GM18951 (cell line): ENCODE measurements at regions not wholly inside any gene's neighbourhood (a gene's known extent, or its start where the extent isn't known, plus 50 kb on each side); places are given as distances from the start of the nearest gene placed in this dataset.

ENCODE experiments used
- POLR2A ChIP-seq: IDR thresholded peaks from 4 replicates; pipeline ENCODE4 v1.6.1; 2011; ENCODE audit warnings: mild to moderate bottlenecking; ENCODE audit not compliant: insufficient read length, insufficient read depth; ENCODE audit errors: extremely low read depth
- in situ Hi-C: fragments of 300-500 bp; cut with MboI; formaldehyde crosslinking; loops from one replicate; pipeline ENCODE4 v1.12.0; 2022; ENCODE audit warnings: low sequenced_read_pairs, mixed read lengths, inconsistent platforms; ENCODE audit not compliant: unreplicated experiment

DNA sequence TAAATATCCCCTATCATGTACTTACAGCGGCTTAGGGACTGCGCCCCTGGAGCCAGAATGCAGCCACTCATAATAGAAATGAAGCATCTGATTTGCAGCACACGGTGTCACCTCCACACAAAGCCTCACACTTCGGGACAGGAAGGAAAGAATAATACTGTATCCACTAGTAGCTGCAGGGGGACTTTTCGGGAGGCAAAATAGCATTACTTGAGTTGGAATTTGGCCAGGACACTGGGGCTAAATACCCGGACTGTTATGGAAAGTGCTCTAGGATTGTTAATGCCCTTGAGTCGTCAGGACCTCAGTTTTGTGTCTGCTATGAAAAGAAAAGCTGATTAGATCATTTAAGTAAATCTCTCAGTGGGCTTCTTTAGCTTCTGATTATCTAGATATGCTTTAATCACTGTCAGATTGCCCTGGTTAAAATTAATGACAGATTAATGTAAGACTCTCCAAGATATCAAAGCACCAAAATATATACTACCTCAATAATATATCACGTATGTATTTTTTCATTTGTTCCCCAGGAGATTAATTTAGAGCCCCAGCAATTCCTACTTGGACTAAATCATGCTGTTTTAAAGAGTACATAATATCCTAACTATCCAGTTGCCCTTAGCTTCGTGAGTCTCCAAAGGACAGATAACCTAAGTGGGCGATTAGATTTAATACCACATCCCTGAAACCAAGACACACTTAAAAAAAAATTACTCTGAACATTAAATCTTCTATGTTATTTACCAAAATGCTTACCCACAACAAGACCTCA is 173.0 kb upstream of the NEBL start:
- in situ Hi-C loops, result no loop called here
- no peak for TF ChIP-seq POLR2A

GRCh38 chr10:21069278-21069677 is 172.2 kb upstream of the NEBL start:
- in situ Hi-C loops, result no loop called here
- no peak for TF ChIP-seq POLR2A

DNA sequence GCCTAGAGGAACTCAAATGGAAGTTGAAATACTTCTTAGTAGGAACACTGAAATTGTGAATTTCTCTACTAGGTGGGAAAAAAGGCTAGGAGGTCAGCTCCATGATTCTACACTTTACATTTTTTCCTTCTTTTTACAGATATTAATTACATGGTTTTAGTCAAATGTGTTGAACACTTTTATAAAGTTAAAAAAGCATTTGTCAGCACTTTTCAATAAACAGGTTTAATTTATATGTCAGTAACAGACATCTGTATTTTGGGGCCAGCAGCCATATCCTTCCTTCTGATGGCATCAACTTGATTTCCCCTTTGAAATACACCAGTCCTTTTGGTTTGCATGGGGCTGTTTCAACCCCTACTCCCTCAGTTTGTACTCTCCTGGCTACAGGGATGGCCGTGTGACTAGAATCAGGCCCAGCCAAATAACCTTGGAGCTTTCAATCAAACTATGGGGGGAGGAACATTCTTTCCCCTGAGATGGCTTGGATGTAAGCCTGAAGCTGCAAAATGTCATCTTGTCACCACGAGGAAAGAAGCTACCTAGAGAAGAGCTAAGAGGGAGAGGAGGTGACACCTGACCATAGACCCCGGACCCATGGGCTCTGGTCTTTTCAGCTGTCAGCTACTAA is 171.0 kb upstream of the NEBL start:
- in situ Hi-C loops, result no loop called here
- no peak for TF ChIP-seq POLR2A

DNA sequence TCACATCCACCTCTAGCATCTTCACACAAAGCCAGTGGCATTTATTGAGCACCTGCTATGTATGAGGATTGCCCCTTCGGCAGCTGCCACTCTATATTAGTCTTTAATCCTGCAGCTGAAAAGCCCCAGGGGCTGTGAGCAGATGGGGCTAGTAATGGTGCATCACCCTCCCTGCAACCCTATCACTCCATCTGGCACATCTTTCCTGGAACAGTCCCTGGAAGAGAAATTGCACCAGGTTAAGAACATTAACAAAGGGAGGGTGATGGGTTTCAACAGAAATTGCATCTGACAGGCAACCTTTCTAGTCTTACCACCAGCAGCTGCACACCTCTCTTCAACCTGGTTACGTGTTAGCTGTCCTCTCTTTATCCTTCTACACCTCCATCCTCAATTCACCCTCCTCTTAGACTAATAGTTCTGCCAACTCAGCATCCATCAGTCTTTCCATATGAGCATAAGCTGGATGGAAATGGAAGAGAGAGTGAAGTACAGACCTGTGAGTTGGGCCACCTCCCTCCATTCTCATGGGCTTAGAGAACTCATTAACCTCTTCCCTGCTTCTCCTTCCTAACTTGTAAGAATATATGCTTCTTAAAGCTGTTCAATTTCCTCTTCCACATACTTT is 168.6 kb upstream of the NEBL start:
- in situ Hi-C loops, result no loop called here
- TF ChIP-seq POLR2A, result no peak

- no peak for TF ChIP-seq POLR2A
- in situ Hi-C loops, result no loop called here
Measured at GRCh38 chr10:21061982-21062381, 164.9 kb upstream of the NEBL start.

- no peak for TF ChIP-seq POLR2A
- in situ Hi-C loops, result no loop called here
Measured at GRCh38 chr10:21061184-21061583, 164.1 kb upstream of the NEBL start.

- in situ Hi-C loops, result no loop called here
Measured at GRCh38 chr10:21060626-21061025, 163.5 kb upstream of the NEBL start.

GRCh38 chr10:21057989-21058388 is 160.9 kb upstream of the NEBL start:
- TF ChIP-seq POLR2A, result no peak
- in situ Hi-C loops, result no loop called here

More at GRCh38 chr10:21060626-21061025, 163.5 kb upstream of the NEBL start:
- TF ChIP-seq POLR2A, result no peak

DNA sequence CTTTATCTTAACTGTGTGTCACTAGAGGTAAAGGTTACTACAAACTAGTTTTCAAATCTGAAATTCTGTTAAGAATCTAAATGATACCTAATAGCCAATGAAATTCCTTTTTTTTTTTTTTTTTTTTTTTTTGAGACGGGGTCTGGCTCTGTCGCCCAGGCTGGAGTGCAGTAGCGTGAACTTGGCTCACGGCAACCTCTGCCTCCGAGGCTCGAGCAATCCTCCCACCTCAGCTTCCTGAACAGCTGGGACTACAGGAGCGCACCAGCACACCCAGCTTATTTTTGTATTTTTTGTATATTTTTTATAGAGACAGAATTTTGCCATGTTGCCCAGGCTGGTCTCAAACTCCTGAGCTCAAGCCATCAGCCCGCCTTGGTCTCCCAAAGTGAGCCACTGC is 160.3 kb upstream of the NEBL start:
- TF ChIP-seq POLR2A, result no peak
- in situ Hi-C loops, result no loop called here

- in situ Hi-C loops, result no loop called here
- TF ChIP-seq POLR2A, result no peak
Measured at GRCh38 chr10:21056461-21056860, 159.3 kb upstream of the NEBL start.

GRCh38 chr10:21055339-21056135 is 158.4 kb upstream of the NEBL start:
- in situ Hi-C loops, result no loop called here
- TF ChIP-seq POLR2A, result no peak

DNA sequence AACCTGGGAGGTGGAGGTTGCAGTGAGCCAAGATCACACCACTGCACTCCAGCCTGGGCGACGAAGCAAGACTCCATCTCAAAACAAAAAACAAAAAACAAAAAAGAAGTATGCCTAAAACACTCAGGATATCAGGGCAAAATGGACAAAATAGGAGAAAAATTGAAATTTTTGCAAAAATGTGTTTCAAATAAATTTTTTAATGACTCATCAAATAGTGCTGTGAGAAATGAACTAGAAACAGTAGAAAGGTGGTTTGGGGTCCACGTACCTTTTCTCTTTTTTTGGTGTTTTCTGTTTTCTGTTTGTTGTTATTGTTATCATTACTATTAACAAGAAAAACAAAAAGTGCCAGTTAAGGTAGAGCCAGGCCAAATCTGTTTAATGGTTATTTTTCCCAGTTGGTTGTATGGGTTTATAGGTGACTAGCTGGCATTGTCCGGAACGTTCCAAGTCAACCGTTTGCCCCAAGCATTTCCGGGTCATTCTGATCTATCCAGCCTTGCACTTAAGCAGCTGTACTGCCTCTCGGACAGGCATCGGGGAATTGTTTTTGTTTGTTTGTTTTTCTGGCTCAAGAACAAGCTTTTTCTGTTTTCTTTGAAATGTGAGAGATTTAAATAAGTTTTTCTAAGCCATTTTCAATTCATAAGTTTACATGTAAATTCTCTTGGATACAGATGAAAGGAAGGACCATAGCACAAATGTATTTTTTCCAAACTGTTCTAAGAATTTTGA is 157.0 kb upstream of the NEBL start:
- TF ChIP-seq POLR2A, result no peak
- in situ Hi-C loops, result no loop called here
